Memory B cell (primary cell): ENCODE measurements at regions not wholly inside any gene's neighbourhood (a gene's known extent, or its start where the extent isn't known, plus 50 kb on each side); places are given as distances from the start of the nearest gene placed in this dataset.

Experiments
- ATAC-seq: fragments of 150-1000 bp; cut with Tn5 transposase; 2 replicates; pipeline ENCODE4 v1.10.0; 2021; ENCODE audit warnings: low read depth, mild to moderate bottlenecking, moderate library complexity
- DNase-seq, 2 donors: peaks; one replicate each; pipeline ENCODE4 v3.0.0; 2022; ENCODE audit warnings: low spot score in 2 of 2
- H3K27ac Mint-ChIP-seq: one replicate; pipeline ENCODE4 v1.8.0; 2022; ENCODE audit warnings: mild to moderate bottlenecking, moderate library complexity, mixed read lengths
- H3K27me3 Mint-ChIP-seq: one replicate; pipeline ENCODE4 v1.8.0; 2022; ENCODE audit warnings: mixed read lengths
- H3K36me3 Mint-ChIP-seq: one replicate; pipeline ENCODE4 v1.8.0; 2022; ENCODE audit warnings: mild to moderate bottlenecking, mixed read lengths
- H3K4me1 Mint-ChIP-seq: one replicate; pipeline ENCODE4 v1.8.0; 2022; ENCODE audit warnings: mixed read lengths
- H3K4me3 Mint-ChIP-seq: one replicate; pipeline ENCODE4 v1.8.0; 2022; ENCODE audit warnings: mild to moderate bottlenecking, moderate library complexity, mixed read lengths
- H3K9me3 Mint-ChIP-seq: one replicate; pipeline ENCODE4 v1.8.0; 2022; ENCODE audit warnings: mixed read lengths

DNA sequence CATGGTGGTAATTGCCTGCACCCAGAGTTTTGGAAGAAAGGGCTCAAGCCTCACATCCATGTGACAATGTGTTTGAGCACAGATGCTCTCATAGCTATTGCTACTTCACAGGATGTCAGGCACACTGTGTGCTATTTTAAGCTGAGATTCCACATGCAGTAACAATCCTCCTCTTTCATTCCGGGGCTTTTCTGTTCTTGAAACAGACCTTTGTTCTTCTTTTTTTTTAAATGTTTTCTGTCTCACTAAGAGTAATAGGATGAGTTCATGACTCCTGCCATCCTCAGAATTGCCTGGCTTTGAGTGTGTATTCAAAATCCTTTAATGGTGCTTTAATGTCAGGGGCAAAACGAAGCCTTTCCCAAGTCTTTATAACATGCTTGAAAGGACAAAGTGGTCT is 198.9 kb downstream of the ABCC12 start:
- no peaks in the 10 kb centered on the region for H3K9me3 Mint-ChIP-seq

DNA sequence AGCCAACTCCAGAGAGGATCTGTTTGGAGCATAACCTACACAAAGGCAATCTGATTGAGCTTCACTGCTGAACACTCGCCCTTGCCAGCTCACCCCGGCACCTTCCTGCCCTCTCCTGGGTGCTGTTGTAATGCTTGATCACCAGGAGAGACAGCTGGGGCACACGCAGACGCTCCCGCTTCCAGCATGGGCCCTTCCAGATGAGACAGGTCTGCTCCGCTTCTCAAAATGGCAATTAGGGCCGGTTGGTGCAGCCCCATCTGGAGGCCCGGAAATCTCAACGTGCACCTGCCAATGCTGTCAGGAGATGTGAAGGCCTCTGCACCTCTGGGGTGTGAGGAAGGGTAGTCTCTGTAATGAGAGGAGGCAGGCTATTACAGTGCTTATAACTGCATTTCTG is 206.1 kb downstream of the ABCC12 start:
- DNase-seq (no peak), ATAC-seq (no peak)
- Mint-ChIP-seq H3K4me3 (no peak overlapping the region), H3K4me1 (no peaks in the 10 kb centered on the region), H3K9me3 (no peaks in the 10 kb centered on the region), H3K27me3 (peaks cover 7% of the 10 kb centered on the region), H3K36me3 (no peaks in the 10 kb centered on the region), H3K27ac (no peak overlapping the region)

More for the DNA sequence above, 198.9 kb downstream of the ABCC12 start:
- Mint-ChIP-seq H3K27ac (no peak overlapping the region), H3K27me3 (peaks cover 8% of the 10 kb centered on the region), H3K4me3 (no peak overlapping the region), H3K4me1 (no peaks in the 10 kb centered on the region), H3K36me3 (no peaks in the 10 kb centered on the region)
- ATAC-seq: no peak
- DNase-seq: no peak

DNA sequence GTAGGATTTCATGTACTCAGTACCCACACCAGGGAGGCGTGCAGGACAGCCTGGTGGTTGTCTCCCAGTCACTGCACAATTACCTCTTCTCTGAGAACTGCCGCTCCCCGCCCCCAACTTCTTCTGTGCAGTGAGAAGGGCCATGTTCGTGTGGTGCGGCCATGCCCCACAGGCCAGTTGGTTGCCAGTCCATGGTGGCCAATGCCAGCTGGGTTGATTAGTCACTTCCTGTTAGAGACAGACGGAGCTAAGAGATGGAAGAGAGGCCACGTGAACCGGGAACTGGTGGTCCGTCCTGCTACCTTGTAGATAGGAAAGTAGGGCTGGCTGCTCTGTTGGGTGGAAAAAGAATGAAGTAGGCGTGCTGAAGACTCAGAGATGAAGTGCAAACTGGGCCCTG is 206.5 kb downstream of the ABCC12 start:
- Mint-ChIP-seq H3K27me3 (peaks cover 7% of the 10 kb centered on the region), H3K36me3 (no peaks in the 10 kb centered on the region), H3K9me3 (no peaks in the 10 kb centered on the region), H3K4me1 (no peaks in the 10 kb centered on the region), H3K27ac (no peak overlapping the region), H3K4me3 (no peak overlapping the region)
- ATAC-seq (no peak), DNase-seq (no peak)

DNA sequence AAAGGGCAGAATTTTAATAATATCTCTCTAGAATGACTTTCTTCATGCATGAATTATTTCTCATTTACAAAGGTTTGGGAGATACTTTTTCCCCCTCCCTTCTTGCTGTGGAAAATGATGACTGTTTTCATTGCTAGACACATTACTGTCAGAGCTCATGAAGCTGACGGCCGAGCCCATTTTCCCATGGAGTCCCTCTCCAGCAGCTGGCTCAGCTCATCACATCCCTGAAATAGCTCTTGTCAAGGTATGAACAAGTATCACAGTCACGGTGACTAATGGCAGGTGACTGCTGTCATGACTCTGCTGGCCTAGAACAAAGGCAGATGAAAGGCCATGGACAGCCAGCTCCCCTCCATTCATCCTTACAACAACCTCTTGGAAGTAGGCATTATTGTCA is 208.1 kb downstream of the ABCC12 start:
- no peak overlapping the region for H3K27ac Mint-ChIP-seq
- no peak overlapping the region for H3K4me3 Mint-ChIP-seq
- ATAC-seq (no peak), DNase-seq (no peak)
- no peaks in the 10 kb centered on the region for H3K36me3 Mint-ChIP-seq
- no peaks in the 10 kb centered on the region for H3K9me3 Mint-ChIP-seq
- H3K27me3 Mint-ChIP-seq: peaks cover 7% of the 10 kb centered on the region
- no peaks in the 10 kb centered on the region for H3K4me1 Mint-ChIP-seq

DNA sequence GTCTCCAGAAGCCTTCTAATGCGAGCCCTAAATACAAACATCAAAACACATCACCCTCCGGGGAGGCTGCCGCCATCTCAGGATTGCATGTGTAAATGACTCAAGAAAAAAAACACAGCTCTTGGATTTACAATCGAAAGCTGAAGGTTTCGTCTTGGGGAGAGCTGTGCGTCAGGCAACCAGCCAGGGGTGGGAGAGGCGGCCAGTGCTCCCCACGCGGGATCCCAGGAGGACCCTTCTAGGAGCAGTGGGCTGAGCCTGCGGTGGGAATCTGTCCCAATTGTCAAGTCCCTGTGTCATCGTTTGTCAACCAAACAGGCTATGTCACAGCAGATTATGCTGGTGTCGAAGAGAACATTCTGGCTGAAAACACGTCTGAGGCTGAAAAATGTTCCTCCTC is 209.7 kb downstream of the ABCC12 start:
- ATAC-seq (no peak), DNase-seq (no peak)
- H3K9me3 Mint-ChIP-seq: no peaks in the 10 kb centered on the region
- H3K27ac Mint-ChIP-seq: no peak overlapping the region
- H3K27me3 Mint-ChIP-seq: peaks cover 5% of the 10 kb centered on the region
- H3K4me3 Mint-ChIP-seq: no peak overlapping the region
- no peaks in the 10 kb centered on the region for H3K4me1 Mint-ChIP-seq
- no peaks in the 10 kb centered on the region for H3K36me3 Mint-ChIP-seq

DNA sequence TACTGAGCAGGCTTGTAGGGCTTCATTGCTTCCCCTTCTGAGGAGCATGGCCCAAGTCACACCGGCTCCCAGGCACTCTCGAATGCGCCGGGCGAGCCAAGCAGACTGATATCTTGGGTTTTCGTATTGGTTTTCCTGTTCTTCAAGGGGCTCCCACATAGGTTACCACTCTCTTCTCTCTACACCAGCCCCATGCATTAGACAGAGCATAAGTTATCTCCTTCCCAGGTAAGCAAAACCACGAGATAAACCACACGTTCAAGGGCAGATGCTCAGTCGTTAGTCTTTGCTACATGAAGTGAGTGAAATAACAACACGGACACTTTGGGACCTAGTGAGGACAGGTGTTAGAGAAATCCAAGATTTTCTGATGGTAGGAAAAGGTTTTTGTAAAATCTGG is 211.2 kb downstream of the ABCC12 start:
- DNase-seq (no peak), ATAC-seq (no peak)
- H3K27me3 Mint-ChIP-seq: peaks cover 8% of the 10 kb centered on the region
- H3K9me3 Mint-ChIP-seq: no peaks in the 10 kb centered on the region
- H3K4me1 Mint-ChIP-seq: no peaks in the 10 kb centered on the region
- H3K4me3 Mint-ChIP-seq: no peak overlapping the region
- no peak overlapping the region for H3K27ac Mint-ChIP-seq
- H3K36me3 Mint-ChIP-seq: no peaks in the 10 kb centered on the region

DNA sequence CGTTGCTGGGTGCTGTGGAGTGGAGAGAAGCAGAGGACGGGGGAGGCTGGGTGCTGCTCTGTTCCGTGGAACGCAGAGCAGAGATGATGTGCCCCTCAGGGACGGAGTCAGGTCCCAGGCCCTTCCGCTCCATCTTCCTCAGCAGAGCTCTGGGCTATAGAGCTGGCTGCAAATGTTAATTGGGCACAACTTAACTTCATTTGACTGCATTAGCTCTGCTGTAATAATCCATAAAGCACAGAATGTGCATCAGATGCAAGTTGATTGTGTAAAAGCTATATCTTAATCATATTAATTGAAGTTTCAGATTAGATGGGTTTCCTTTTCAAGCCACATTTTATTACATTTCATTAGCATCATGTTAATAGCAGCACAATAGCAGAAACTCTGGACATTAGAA is 212.6 kb downstream of the ABCC12 start:
- DNase-seq (no peak), ATAC-seq (no peak)
- Mint-ChIP-seq H3K4me1 (no peaks in the 10 kb centered on the region), H3K9me3 (no peaks in the 10 kb centered on the region), H3K36me3 (no peaks in the 10 kb centered on the region), H3K27ac (no peak overlapping the region), H3K4me3 (no peak overlapping the region), H3K27me3 (peaks cover 6% of the 10 kb centered on the region)

DNA sequence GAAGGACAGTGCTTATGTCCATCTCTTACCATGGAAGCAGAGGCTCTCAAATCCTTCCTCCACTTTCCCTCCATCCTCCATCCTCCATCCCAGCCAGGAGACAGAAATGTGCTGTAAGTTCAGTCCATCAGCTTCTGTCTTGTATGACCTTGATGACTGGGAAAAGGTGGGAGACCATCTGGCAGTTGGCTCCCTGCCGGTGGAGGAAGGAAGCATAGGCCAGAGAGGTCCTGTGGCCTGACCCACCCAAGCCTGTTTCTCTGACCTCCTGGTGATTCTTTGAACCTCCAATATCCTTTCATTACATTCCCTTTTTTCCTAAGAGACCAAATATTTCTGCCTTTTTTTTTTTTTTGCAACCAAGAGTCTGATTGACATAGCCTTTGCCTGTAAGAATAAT is 215.3 kb downstream of the ABCC12 start:
- Mint-ChIP-seq H3K27ac (no peak overlapping the region), H3K4me3 (no peak overlapping the region), H3K4me1 (no peaks in the 10 kb centered on the region), H3K27me3 (peaks cover 2% of the 10 kb centered on the region), H3K36me3 (no peaks in the 10 kb centered on the region), H3K9me3 (peaks cover 3% of the 10 kb centered on the region)
- DNase-seq (no peak), ATAC-seq (no peak)

DNA sequence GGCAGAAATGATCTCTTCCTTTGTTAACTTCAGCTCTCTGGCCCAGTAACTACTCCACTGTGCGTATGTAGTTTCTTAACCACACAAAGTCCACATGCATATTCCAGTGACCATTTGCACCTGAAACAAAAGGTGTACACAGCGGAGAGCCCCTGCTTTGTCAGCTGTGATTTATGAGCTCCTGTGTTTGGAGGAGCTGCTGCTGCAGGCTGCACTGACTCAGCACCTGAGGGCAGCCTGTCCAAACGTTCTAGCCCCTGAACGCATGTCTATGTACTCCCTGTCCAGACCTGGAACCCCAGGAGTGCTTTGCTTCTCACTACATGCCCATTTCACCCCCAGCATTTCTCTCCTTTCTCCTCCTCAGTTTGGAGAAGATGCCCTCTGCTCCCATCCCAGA is 216.1 kb downstream of the ABCC12 start:
- Mint-ChIP-seq H3K9me3 (peaks cover 4% of the 10 kb centered on the region), H3K4me1 (no peaks in the 10 kb centered on the region), H3K36me3 (no peaks in the 10 kb centered on the region), H3K4me3 (no peak overlapping the region), H3K27me3 (peaks cover 2% of the 10 kb centered on the region), H3K27ac (no peak overlapping the region)
- ATAC-seq (no peak), DNase-seq (no peak)

DNA sequence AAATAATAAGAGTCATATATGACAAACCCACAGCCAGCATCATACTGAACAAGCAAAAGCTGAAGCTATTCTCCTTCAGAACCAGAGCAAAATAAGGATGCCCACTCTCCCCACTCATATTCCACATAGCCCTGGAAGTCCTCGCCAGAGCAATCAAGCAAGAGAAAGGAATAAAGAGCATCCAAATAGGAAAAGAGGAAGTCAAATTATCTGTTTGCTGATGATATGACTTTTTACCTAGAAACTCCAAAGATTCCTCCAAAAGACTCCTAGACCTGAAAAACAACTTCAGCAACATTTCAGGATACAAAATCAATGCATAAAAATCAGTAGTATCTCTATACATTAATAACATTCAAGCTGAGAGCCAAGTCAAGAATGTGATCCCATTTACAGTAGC is 217.5 kb downstream of the ABCC12 start:
- DNase-seq (no peak), ATAC-seq (no peak)
- Mint-ChIP-seq H3K4me1 (no peaks in the 10 kb centered on the region), H3K36me3 (no peaks in the 10 kb centered on the region), H3K9me3 (peaks cover 8% of the 10 kb centered on the region), H3K27ac (no peak overlapping the region), H3K27me3 (peaks cover 2% of the 10 kb centered on the region), H3K4me3 (no peak overlapping the region)

DNA sequence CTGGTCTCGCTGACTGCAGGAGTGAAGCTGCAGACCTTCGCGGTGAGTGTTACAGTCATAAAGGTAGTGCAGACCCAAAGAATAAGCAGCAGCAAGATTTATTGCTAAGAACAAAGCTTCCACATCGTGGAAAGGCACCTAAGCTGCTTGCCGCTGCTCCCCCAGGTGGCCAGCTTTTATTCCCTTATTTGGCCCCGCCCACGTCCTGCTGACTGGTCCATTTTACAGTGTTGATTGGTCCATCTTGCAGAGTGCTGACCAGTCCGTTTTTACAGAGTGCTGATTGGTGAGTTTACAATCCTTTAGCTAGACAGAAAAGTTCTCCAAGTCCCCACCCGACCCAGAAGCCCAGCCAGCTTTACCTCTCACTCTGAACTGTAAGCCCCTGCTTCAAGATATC is 227.8 kb downstream of the ABCC12 start:
- peaks cover 5% of the 10 kb centered on the region for H3K27me3 Mint-ChIP-seq
- ATAC-seq (no peak), DNase-seq (no peak)
- H3K9me3 Mint-ChIP-seq: peaks cover 3% of the 10 kb centered on the region
- H3K27ac Mint-ChIP-seq: no peak overlapping the region
- H3K4me3 Mint-ChIP-seq: no peak overlapping the region
- no peaks in the 10 kb centered on the region for H3K4me1 Mint-ChIP-seq
- no peaks in the 10 kb centered on the region for H3K36me3 Mint-ChIP-seq

DNA sequence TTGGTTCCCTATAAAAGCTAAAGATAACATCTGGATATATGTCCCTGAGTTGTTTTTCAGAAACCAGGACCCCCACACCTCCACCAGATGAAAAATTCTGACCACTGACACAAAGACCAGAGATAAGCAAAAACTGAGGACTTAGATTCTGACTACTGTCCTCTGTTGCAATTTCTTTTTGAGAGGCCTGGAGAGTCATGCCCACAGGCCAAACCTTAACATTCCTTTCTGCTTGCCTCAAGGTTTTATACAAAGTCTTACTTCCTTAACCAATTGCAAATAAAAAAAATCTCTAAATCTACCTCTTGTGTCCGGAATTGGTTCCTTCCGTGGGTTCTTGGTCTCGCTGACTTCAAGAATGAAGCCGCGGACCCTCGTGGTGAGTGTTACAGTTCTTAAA is 228.5 kb downstream of the ABCC12 start:
- no peaks in the 10 kb centered on the region for H3K4me1 Mint-ChIP-seq
- no peak overlapping the region for H3K27ac Mint-ChIP-seq
- H3K27me3 Mint-ChIP-seq: peaks cover 4% of the 10 kb centered on the region
- peaks cover 3% of the 10 kb centered on the region for H3K9me3 Mint-ChIP-seq
- no peak overlapping the region for H3K4me3 Mint-ChIP-seq
- no peak for DNase-seq
- H3K36me3 Mint-ChIP-seq: no peaks in the 10 kb centered on the region
- ATAC-seq: no peak

DNA sequence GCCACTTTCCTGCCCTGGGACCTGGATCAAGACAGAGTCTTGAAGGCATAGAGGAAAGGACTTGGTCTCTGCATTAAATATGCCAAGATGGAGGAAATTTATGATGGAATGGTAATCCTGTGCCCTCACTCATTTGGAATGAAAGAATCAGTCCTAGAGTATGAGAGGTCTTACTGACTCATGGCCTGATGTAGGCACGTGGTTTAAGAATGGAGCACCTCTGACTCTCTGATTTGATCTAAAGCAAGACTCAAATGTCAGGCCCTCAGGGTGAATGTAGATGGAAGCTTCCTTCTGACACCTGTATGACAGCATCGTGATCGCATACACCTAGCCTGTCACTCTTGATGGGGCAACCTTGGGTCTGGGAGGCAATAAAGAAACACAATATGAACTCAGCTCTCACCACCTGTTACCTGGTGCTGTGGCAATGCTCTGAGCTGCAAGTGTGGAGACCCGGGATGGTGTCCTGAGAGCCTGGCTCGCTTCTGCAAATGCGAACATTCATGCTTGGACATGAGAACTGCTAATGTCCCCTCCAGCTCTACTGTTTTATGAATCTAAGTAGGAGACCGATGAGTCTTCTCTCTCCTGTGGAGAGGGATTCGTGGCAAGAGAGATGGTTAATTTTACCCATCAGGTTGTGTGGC is 229.9 kb downstream of the ABCC12 start:
- no peak overlapping the region for H3K27ac Mint-ChIP-seq
- no peaks in the 10 kb centered on the region for H3K4me1 Mint-ChIP-seq
- no peaks in the 10 kb centered on the region for H3K27me3 Mint-ChIP-seq
- no peaks in the 10 kb centered on the region for H3K9me3 Mint-ChIP-seq
- no peak for DNase-seq
- ATAC-seq: no peak
- no peak overlapping the region for H3K4me3 Mint-ChIP-seq
- H3K36me3 Mint-ChIP-seq: no peaks in the 10 kb centered on the region

DNA sequence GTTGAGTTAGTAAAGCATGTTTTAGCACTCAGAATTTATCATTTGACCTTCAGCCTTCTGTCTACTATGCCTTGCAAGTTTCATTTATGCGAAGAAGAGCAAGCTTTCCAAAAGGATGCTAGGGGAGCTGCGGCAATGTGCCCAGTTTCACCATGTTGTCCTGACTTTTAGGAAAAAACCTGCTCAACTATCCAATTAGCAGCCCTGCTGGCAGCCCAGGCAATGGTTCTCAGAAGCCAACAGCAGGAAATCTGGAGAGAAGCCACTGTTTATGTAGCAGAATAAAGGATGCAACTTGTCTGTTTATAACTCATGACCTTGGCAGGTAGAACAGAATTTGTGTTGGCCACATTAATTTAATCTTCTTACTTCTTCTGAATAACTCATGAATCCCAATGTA is 230.8 kb downstream of the ABCC12 start:
- no peaks in the 10 kb centered on the region for H3K4me1 Mint-ChIP-seq
- H3K9me3 Mint-ChIP-seq: no peaks in the 10 kb centered on the region
- H3K4me3 Mint-ChIP-seq: no peak overlapping the region
- no peaks in the 10 kb centered on the region for H3K36me3 Mint-ChIP-seq
- no peak for ATAC-seq
- H3K27me3 Mint-ChIP-seq: no peaks in the 10 kb centered on the region
- no peak overlapping the region for H3K27ac Mint-ChIP-seq
- no peak for DNase-seq

DNA sequence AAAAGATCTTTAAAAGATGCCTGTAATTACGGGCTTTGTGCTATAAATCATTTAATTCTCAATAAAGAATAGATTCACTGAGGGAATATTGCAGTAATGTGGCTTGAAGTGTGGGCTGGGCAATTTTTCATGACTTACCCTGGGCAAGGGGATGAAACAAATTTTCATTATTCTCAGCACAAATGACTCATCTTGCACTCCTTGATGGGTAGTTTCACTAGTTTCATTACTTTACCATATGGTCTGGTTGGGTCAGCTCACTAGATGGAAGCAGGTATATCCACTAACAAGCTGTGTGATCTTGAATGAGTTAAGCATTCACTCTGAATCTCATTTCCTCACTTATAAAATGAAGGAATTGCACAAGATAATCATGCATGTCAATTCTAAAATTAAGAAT is 234.3 kb downstream of the ABCC12 start:
- H3K27ac Mint-ChIP-seq: no peak overlapping the region
- no peak for ATAC-seq
- H3K27me3 Mint-ChIP-seq: no peaks in the 10 kb centered on the region
- H3K4me1 Mint-ChIP-seq: no peaks in the 10 kb centered on the region
- no peak for DNase-seq
- no peaks in the 10 kb centered on the region for H3K9me3 Mint-ChIP-seq
- H3K4me3 Mint-ChIP-seq: no peak overlapping the region
- H3K36me3 Mint-ChIP-seq: no peaks in the 10 kb centered on the region
